Suprapubic skin (tissue), 3 donors: ENCODE measurements at regions not wholly inside any gene's neighbourhood (a gene's known extent, or its start where the extent isn't known, plus 50 kb on each side); places are given as distances from the start of the nearest gene placed in this dataset.
"Not testable (repeated sequence)": the region's sequence is repeated elsewhere in the genome, so short reads cannot be mapped to it uniquely, and the experiment has no call there.

ENCODE experiments used
- POLR2AphosphoS5 ChIP-seq, 3 donors: sonication (generic); formaldehyde crosslinking; IDR thresholded peaks; one replicate each; pipeline ENCODE4 v1.6.1; 2017; ENCODE audit warnings: antibody characterized with exemption in 3 of 3
- TF ChIP-seq, protein P1 (sequence below), 2 donors: fragments of 200-600 bp in 1 of 2; fragments of 450-650 bp in 1 of 2; sonication (generic) in 1 of 2; IDR thresholded peaks; one replicate each; pipeline ENCODE4 v1.5.1; 2016 to 2019; ENCODE audit warnings: antibody characterized with exemption in 2 of 2, mild to moderate bottlenecking in 1 of 2, moderate library complexity in 1 of 2

DNA sequence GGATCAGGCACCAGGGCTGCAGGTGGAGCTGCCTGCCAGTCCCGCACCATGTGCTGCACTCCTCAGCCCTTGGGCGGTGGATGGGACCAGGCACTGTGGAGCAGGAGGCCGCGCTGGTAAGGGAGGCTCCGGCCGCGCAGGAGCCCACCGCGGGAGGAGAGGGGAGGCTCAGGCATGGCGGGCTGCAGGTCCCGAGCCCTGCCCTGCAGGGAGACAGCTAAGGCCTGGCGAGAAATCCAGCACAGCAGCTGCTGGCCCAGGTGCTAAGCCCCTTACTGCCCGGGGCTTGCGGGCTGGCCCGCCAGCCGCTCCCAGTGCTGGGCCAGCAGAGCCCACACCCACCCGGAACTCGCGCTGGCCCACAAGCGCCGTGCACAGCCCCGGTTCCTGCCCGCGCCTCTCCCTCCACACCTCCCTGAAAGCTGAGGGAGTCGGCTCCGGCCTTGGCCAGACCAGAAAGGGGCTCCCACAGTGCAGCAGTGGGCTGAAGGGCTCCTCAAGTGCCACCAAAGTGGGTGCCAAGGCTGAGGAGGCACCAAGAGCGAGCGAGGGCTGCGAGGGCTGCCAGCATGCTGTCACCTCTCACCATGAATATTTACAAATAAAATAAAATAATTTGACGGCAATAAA is 294.7 kb downstream of the CD109 start:
- TF ChIP-seq, protein P1, sequence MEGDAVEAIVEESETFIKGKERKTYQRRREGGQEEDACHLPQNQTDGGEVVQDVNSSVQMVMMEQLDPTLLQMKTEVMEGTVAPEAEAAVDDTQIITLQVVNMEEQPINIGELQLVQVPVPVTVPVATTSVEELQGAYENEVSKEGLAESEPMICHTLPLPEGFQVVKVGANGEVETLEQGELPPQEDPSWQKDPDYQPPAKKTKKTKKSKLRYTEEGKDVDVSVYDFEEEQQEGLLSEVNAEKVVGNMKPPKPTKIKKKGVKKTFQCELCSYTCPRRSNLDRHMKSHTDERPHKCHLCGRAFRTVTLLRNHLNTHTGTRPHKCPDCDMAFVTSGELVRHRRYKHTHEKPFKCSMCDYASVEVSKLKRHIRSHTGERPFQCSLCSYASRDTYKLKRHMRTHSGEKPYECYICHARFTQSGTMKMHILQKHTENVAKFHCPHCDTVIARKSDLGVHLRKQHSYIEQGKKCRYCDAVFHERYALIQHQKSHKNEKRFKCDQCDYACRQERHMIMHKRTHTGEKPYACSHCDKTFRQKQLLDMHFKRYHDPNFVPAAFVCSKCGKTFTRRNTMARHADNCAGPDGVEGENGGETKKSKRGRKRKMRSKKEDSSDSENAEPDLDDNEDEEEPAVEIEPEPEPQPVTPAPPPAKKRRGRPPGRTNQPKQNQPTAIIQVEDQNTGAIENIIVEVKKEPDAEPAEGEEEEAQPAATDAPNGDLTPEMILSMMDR (IDR thresholded peaks at IDR 0.05), result not testable (repeated sequence)
- not testable (repeated sequence) for TF ChIP-seq POLR2AphosphoS5 (IDR thresholded peaks at IDR 0.05)
